Memory B cell (primary cell): ENCODE measurements at regions not wholly inside any gene's neighbourhood (a gene's known extent, or its start where the extent isn't known, plus 50 kb on each side); places are given as distances from the start of the nearest gene placed in this dataset.

Experiments used
- ATAC-seq: fragments of 150-1000 bp; cut with Tn5 transposase; 2 replicates; pipeline ENCODE4 v1.10.0; 2021; ENCODE audit warnings: low read depth, mild to moderate bottlenecking, moderate library complexity
- DNase-seq, 2 donors: peaks; one replicate each; pipeline ENCODE4 v3.0.0; 2022; ENCODE audit warnings: low spot score in 2 of 2
- H3K27ac Mint-ChIP-seq: one replicate; pipeline ENCODE4 v1.8.0; 2022; ENCODE audit warnings: mild to moderate bottlenecking, moderate library complexity, mixed read lengths
- H3K27me3 Mint-ChIP-seq: one replicate; pipeline ENCODE4 v1.8.0; 2022; ENCODE audit warnings: mixed read lengths
- H3K36me3 Mint-ChIP-seq: one replicate; pipeline ENCODE4 v1.8.0; 2022; ENCODE audit warnings: mild to moderate bottlenecking, mixed read lengths
- H3K4me1 Mint-ChIP-seq: one replicate; pipeline ENCODE4 v1.8.0; 2022; ENCODE audit warnings: mixed read lengths
- H3K4me3 Mint-ChIP-seq: one replicate; pipeline ENCODE4 v1.8.0; 2022; ENCODE audit warnings: mild to moderate bottlenecking, moderate library complexity, mixed read lengths
- H3K9me3 Mint-ChIP-seq: one replicate; pipeline ENCODE4 v1.8.0; 2022; ENCODE audit warnings: mixed read lengths

- ATAC-seq: no peak
- Mint-ChIP-seq H3K9me3 (no peaks in the 10 kb centered on the region), H3K4me3 (no peak overlapping the region), H3K27me3 (no peaks in the 10 kb centered on the region), H3K4me1 (no peaks in the 10 kb centered on the region), H3K27ac (no peak overlapping the region), H3K36me3 (no peaks in the 10 kb centered on the region)
- DNase-seq: no peak
These were observed 81.1 kb upstream of the MBL2 start for GRCh38 chr10:52853704-52854103.

- no peaks in the 10 kb centered on the region for H3K36me3 Mint-ChIP-seq
- H3K4me3 Mint-ChIP-seq: no peak overlapping the region
- no peaks in the 10 kb centered on the region for H3K27me3 Mint-ChIP-seq
- no peak for DNase-seq
- H3K9me3 Mint-ChIP-seq: peaks cover 8% of the 10 kb centered on the region
- no peak overlapping the region for H3K27ac Mint-ChIP-seq
- ATAC-seq: no peak
- no peaks in the 10 kb centered on the region for H3K4me1 Mint-ChIP-seq
These were observed 64.2 kb upstream of the MBL2 start for GRCh38 chr10:52836816-52837215.
